Uterus (tissue), 2 donors: ENCODE measurements at regions not wholly inside any gene's neighbourhood (a gene's known extent, or its start where the extent isn't known, plus 50 kb on each side); places are given as distances from the start of the nearest gene placed in this dataset.

ENCODE experiments used
- POLR2A ChIP-seq, 2 donors: fragments of 450-650 bp; IDR thresholded peaks; one replicate each; pipeline ENCODE4 v1.6.1; 2016; ENCODE audit warnings: antibody characterized with exemption in 2 of 2, mild to moderate bottlenecking in 1 of 2, moderate library complexity in 1 of 2
- TF ChIP-seq, protein P1 (sequence below), 4 experiments: fragments of 200-600 bp in 2 of 4; fragments of 450-650 bp in 2 of 4; sonication (generic) in 2 of 4; IDR thresholded peaks; one replicate each; pipeline ENCODE4 v1.5.1; 2016 to 2019; ENCODE audit warnings: antibody characterized with exemption in 4 of 4, mild to moderate bottlenecking in 2 of 4, moderate library complexity in 1 of 4

DNA sequence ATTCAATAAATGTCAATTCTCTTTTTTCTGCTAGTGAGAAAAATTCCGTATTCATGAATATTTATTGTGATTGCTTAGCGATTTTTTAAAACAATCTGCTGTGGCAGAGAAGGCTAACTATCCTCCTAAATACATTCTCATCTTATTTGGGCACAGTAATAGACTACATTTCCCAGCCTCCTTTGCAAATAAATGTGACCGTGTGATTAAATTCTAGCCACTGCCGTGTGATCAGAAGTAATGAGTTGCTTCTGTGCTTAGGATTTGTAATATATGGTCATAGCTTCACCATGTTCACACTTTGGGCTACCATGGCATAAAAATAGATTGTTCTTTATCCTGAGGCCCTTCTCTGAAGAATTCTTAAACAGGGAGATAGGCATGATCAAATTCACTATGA, 179.6 kb downstream of the FAM124B start:
- TF ChIP-seq POLR2A (IDR thresholded peaks at IDR 0.05) = no peak
- TF ChIP-seq, protein P1, sequence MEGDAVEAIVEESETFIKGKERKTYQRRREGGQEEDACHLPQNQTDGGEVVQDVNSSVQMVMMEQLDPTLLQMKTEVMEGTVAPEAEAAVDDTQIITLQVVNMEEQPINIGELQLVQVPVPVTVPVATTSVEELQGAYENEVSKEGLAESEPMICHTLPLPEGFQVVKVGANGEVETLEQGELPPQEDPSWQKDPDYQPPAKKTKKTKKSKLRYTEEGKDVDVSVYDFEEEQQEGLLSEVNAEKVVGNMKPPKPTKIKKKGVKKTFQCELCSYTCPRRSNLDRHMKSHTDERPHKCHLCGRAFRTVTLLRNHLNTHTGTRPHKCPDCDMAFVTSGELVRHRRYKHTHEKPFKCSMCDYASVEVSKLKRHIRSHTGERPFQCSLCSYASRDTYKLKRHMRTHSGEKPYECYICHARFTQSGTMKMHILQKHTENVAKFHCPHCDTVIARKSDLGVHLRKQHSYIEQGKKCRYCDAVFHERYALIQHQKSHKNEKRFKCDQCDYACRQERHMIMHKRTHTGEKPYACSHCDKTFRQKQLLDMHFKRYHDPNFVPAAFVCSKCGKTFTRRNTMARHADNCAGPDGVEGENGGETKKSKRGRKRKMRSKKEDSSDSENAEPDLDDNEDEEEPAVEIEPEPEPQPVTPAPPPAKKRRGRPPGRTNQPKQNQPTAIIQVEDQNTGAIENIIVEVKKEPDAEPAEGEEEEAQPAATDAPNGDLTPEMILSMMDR (IDR thresholded peaks at IDR 0.05) = no peak
